DND-41 (cell line): ENCODE measurements at regions not wholly inside any gene's neighbourhood (a gene's known extent, or its start where the extent isn't known, plus 50 kb on each side); places are given as distances from the start of the nearest gene placed in this dataset.

ENCODE experiments used
- ATAC-seq: fragments of 200-7000 bp; cut with Tn5 transposase; 3 replicates; pipeline ENCODE4 v1.9.1; 2021; ENCODE audit warnings: low read depth; ENCODE audit not compliant: insufficient read depth
- DNase-seq: peaks from one replicate; pipeline ENCODE4 v3.0.0-alpha.2; 2020
- H2AFZ ChIP-seq: 2 replicates; pipeline ENCODE4 v1.6.0; 2012; ENCODE audit warnings: low read depth, low read length
- H3K27ac ChIP-seq: 2 replicates; pipeline ENCODE4 v1.5.1; 2012; ENCODE audit warnings: low read length, inconsistent platforms
- H3K27me3 ChIP-seq: fragments of 200-600 bp; sonication (generic); 2 replicates; pipeline ENCODE4 v1.6.0; 2012; ENCODE audit warnings: low read length, mild to moderate bottlenecking, inconsistent platforms; ENCODE audit not compliant: insufficient read depth, poor library complexity
- H3K36me3 ChIP-seq: 2 replicates; pipeline ENCODE4 v1.5.1; 2012; ENCODE audit warnings: low read length, inconsistent platforms; ENCODE audit not compliant: insufficient read depth
- H3K4me1 ChIP-seq: 2 replicates; pipeline ENCODE4 v1.5.1; 2012; ENCODE audit warnings: mild to moderate bottlenecking, low read length; ENCODE audit not compliant: insufficient read depth
- H3K4me2 ChIP-seq: 2 replicates; pipeline ENCODE4 v1.6.0; 2012; ENCODE audit warnings: mild to moderate bottlenecking, moderate library complexity, low read length, inconsistent platforms; ENCODE audit not compliant: insufficient read depth
- H3K4me3 ChIP-seq, 2 experiments: fragments of 200-600 bp in 1 of 2; shearing (Covaris generic) in 1 of 2; 2 replicates each; pipeline ENCODE4 v1.5.1; 2012 to 2016; ENCODE audit warnings: inconsistent platforms in 2 of 2, low read length in 2 of 2, mild to moderate bottlenecking in 2 of 2, low read depth in 1 of 2, moderate library complexity in 1 of 2
- H3K79me2 ChIP-seq: 2 replicates; pipeline ENCODE4 v1.6.0; 2012; ENCODE audit warnings: low read length, inconsistent platforms; ENCODE audit not compliant: insufficient read depth
- H3K9ac ChIP-seq: 2 replicates; pipeline ENCODE4 v1.6.0; 2012; ENCODE audit warnings: low read depth, mild to moderate bottlenecking, inconsistent platforms, low read length, moderate library complexity
- H3K9me3 ChIP-seq: 2 replicates; pipeline ENCODE4 v1.5.1; 2012; ENCODE audit warnings: low read length, moderate library complexity, mild to moderate bottlenecking, inconsistent platforms; ENCODE audit not compliant: insufficient read depth, severe bottlenecking
- H4K20me1 ChIP-seq: 2 replicates; pipeline ENCODE4 v1.6.0; 2012; ENCODE audit warnings: low read length; ENCODE audit not compliant: insufficient read depth
- CTCF ChIP-seq: IDR thresholded peaks from 2 replicates; pipeline ENCODE4 v1.5.1; 2012; ENCODE audit warnings: borderline replicate concordance, low read length, moderate library complexity, mild to moderate bottlenecking; ENCODE audit not compliant: poor library complexity, severe bottlenecking; ENCODE audit errors: extremely low read depth
- EZH2 ChIP-seq: IDR thresholded peaks from 3 replicates; pipeline ENCODE4 v1.6.1; 2012; ENCODE audit warnings: borderline replicate concordance, low read depth, mild to moderate bottlenecking, moderate library complexity, low read length, inconsistent platforms; ENCODE audit not compliant: severe bottlenecking

- Histone ChIP-seq H3K4me2 (no peak overlapping the region), H3K36me3 (no peaks in the 10 kb centered on the region), H3K4me3 (no peak overlapping the region), H3K27me3 (no peaks in the 10 kb centered on the region), H3K27ac (no peak overlapping the region), H3K9ac (no peak overlapping the region), H2AFZ (no peak overlapping the region), H4K20me1 (no peaks in the 10 kb centered on the region), H3K9me3 (no peaks in the 10 kb centered on the region), H3K4me1 (no peaks in the 10 kb centered on the region), H3K79me2 (no peaks in the 10 kb centered on the region)
- TF ChIP-seq CTCF: no peak
- TF ChIP-seq EZH2: no peak
- no peak for ATAC-seq
- DNase-seq: no peak
Measured at GRCh38 chr3:148534089-148534988, 163.4 kb upstream of the AGTR1 start.

DNA sequence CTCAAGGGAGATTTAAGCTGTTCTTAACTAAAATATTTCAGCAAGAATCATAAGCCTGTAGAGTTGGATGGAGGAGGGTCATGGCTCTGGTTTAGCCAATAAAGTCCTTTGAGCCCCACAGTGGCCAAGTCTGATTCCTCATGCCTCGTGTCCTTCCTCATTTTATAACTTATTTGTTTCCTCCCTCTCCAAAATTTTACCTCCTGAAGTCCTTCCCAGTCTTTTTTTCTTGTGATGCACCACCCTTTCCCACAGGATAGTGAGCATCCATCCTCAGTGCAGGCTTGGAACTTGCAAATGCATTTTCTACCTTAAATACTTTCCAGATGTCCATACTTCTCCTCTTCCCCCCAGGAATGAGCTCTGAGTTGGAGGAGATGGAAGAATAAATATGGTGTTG lies 162.7 kb upstream of the AGTR1 start:
- Histone ChIP-seq H3K4me3 (no peak overlapping the region), H3K4me2 (no peak overlapping the region), H2AFZ (no peak overlapping the region)

DNA sequence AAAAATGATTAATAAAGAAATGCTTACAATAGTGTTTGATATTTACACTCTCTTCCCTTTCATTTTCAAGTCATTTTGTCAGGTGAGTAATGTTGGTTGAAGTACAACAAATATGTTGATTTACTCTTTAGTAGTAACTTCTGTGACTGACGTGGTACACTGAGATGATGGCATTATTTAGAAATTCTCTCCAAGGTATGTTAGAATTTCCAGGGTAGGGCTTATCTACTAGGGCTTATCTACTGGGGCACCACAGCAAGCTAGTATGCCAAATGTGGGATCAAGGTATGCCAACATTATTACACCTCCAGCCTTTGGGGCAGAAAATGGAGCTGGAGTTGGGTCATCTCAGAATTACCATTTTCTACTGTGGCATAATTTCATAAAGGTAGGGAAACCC lies 157.4 kb upstream of the AGTR1 start:
- Histone ChIP-seq H3K9me3 (no peaks in the 10 kb centered on the region), H3K27ac (no peak overlapping the region), H3K9ac (no peak overlapping the region), H4K20me1 (no peaks in the 10 kb centered on the region), H3K4me2 (no peak overlapping the region), H3K4me3 (no peak overlapping the region), H3K27me3 (no peaks in the 10 kb centered on the region), H3K4me1 (no peaks in the 10 kb centered on the region), H2AFZ (no peak overlapping the region), H3K36me3 (no peaks in the 10 kb centered on the region), H3K79me2 (no peaks in the 10 kb centered on the region)
- TF ChIP-seq EZH2 (no peak), CTCF (no peak)
- ATAC-seq (no peak), DNase-seq (no peak)

More for the DNA sequence above, 162.7 kb upstream of the AGTR1 start:
- no peak for DNase-seq
- no peaks in the 10 kb centered on the region for H3K36me3 ChIP-seq
- no peak for TF ChIP-seq CTCF
- no peak for TF ChIP-seq EZH2
- no peaks in the 10 kb centered on the region for H3K9me3 ChIP-seq
- H3K79me2 ChIP-seq: no peaks in the 10 kb centered on the region
- H3K4me1 ChIP-seq: no peaks in the 10 kb centered on the region
- H4K20me1 ChIP-seq: no peaks in the 10 kb centered on the region
- no peak overlapping the region for H3K9ac ChIP-seq
- ATAC-seq: no peak
- no peak overlapping the region for H3K27ac ChIP-seq
- H3K27me3 ChIP-seq: no peaks in the 10 kb centered on the region
